Heart left ventricle (tissue), 16 donors: ENCODE measurements at regions not wholly inside any gene's neighbourhood (a gene's known extent, or its start where the extent isn't known, plus 50 kb on each side); places are given as distances from the start of the nearest gene placed in this dataset.

ENCODE experiments used
- ATAC-seq, 4 donors: fragments of 200-7000 bp; cut with Tn5 transposase; one replicate each; pipeline ENCODE4 v1.9.1; 2020 to 2022; ENCODE audit warnings: moderate library complexity in 4 of 4, mild to moderate bottlenecking in 3 of 4, moderate number of reproducible peaks in 1 of 4
- DNase-seq, 5 donors: peaks; one replicate each; pipeline ENCODE4 v3.0.0-alpha.2; 2020
- H3K27ac ChIP-seq, 12 donors: fragments of 200-600 bp; sonication (generic) in 4 of 12; one replicate each; pipeline versions ENCODE4 v1.5.0 to v1.8.0; 2016 to 2022; ENCODE audit warnings: mild to moderate bottlenecking in 2 of 12
- H3K27me3 ChIP-seq, 9 donors: fragments of 200-600 bp; sonication (generic) in 2 of 9; one replicate each; pipeline versions ENCODE4 v1.5.1 to v1.8.0; 2016 to 2022; ENCODE audit warnings: mild to moderate bottlenecking in 3 of 9
- H3K36me3 ChIP-seq, 9 donors: fragments of 200-600 bp; sonication (generic) in 2 of 9; one replicate each; pipeline versions ENCODE4 v1.5.0 to v1.8.0; 2018 to 2022; ENCODE audit warnings: mild to moderate bottlenecking in 2 of 9
- H3K4me1 ChIP-seq, 12 donors: fragments of 200-600 bp; sonication (generic) in 4 of 12; one replicate each; pipeline versions ENCODE4 v1.5.0 to v1.8.0; 2016 to 2022; ENCODE audit warnings: mild to moderate bottlenecking in 3 of 12
- H3K4me3 ChIP-seq, 12 donors: fragments of 200-600 bp; sonication (generic) in 4 of 12; one replicate each; pipeline versions ENCODE4 v1.5.0 to v1.8.0; 2017 to 2022; ENCODE audit warnings: mild to moderate bottlenecking in 9 of 12, moderate library complexity in 4 of 12
- H3K9me3 ChIP-seq, 12 donors: fragments of 200-600 bp; sonication (generic) in 4 of 12; one replicate each; pipeline versions ENCODE4 v1.5.0 to v1.8.0; 2016 to 2022; ENCODE audit warnings: mild to moderate bottlenecking in 1 of 12
- POLR2A ChIP-seq, 2 donors: fragments of 450-650 bp; IDR thresholded peaks; one replicate each; pipeline ENCODE4 v1.6.1; 2017; ENCODE audit warnings: antibody characterized with exemption in 2 of 2, mild to moderate bottlenecking in 2 of 2, moderate library complexity in 2 of 2
- WGBS, 4 donors: extraction: QIAGEN DNeasy Blood & Tissue Kit in 2 of 4; methylation state at CpG; one replicate each; pipeline versions ENCODE4 v1.1.5 to v1.1.7; 2013 to 2018; 5-methylcytosine and 5-hydroxymethylcytosine counted together
- intact Hi-C, 10 donors: fragments of 100-400 bp; cut with DNase I; formaldehyde crosslinking; loops; one replicate each; pipeline versions ENCODE4 v1.11.1 to v1.14.2; 2022
- TF ChIP-seq, protein P1 (sequence below), 12 donors: fragments of 200-600 bp; sonication (generic) in 4 of 12; IDR thresholded peaks; one replicate each; pipeline versions ENCODE4 v1.5.0 to v1.8.0; 2018 to 2022; ENCODE audit warnings: antibody characterized with exemption in 12 of 12, mild to moderate bottlenecking in 5 of 12
- donor health status: ischemic (EF 13 %, LVEDD 7.1; RV severe dilation, severe dysfunction).
- donor health status: healthy with polysubstance abuse.
- donor health status: DM: no; HTN: yes; CAD: no.
- donor health status: DM: no; HTN: no; CAD: no.
- donor health status: ischemic (EF 25% LVEDD 6.9; RV normal size, moderate dysfunction).
- donor health status: ischemic (EF 25% LVEDD 5.7; RV mildly dilated, moderate dysfunction).
- donor health status: healthy.
- donor health status: DM: yes; HTN: yes; CAD: no.
- donor health status: ischemic (EF 35%, LVEDD 5.7; RV mildly dilated, moderate dysfunction).
- donor health status: nonischemic (EF 11% LVEDD 7.7; RV severe dilation, severe dysfunction).
- donor health status: DM: yes; HTN: yes; CAD: no.
- donor health status: PGD.
- donor health status: ischemic (EF 29% LVEDD 5.4; RV normal size, mild dysfunction).
- donor health status: nonischemic (EF 23%, LVEDD 6.1; RV moderate dilation, normal function).

DNA sequence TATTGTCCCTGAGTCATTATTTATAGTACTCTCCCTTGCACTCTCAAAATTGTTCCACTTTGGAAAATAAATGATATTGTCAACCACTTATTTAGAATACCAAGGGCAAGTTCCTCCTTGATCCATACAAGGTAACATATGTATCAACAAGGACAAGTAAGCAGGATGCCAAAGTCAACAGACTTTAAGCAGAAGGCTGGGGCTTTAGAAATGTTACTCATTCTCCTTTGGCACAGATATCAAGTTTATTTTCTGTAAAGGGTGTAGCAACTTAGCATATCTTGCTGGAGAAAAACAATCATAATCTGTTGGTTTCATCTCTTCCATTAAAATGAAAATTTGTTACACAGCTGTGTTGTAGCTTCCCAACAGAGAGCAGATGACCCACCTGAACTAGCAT is 248.7 kb upstream of the SLC30A5 start:
- Histone ChIP-seq H3K27ac (no peak overlapping the region), H3K27me3 (no peaks in the 10 kb centered on the region), H3K36me3 (no peaks in the 10 kb centered on the region), H3K9me3 (no peaks in the 10 kb centered on the region), H3K4me1 (peaks cover 0 to 9% (median 0%) of the 10 kb centered on the region in 12 donors), H3K4me3 (no peak overlapping the region)
- intact Hi-C loops = no loop called here
- no peak for DNase-seq
- no peak for TF ChIP-seq POLR2A (IDR thresholded peaks at IDR 0.05)
- TF ChIP-seq, protein P1, sequence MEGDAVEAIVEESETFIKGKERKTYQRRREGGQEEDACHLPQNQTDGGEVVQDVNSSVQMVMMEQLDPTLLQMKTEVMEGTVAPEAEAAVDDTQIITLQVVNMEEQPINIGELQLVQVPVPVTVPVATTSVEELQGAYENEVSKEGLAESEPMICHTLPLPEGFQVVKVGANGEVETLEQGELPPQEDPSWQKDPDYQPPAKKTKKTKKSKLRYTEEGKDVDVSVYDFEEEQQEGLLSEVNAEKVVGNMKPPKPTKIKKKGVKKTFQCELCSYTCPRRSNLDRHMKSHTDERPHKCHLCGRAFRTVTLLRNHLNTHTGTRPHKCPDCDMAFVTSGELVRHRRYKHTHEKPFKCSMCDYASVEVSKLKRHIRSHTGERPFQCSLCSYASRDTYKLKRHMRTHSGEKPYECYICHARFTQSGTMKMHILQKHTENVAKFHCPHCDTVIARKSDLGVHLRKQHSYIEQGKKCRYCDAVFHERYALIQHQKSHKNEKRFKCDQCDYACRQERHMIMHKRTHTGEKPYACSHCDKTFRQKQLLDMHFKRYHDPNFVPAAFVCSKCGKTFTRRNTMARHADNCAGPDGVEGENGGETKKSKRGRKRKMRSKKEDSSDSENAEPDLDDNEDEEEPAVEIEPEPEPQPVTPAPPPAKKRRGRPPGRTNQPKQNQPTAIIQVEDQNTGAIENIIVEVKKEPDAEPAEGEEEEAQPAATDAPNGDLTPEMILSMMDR (IDR thresholded peaks at IDR 0.05) = no peak
- no peak for ATAC-seq

DNA sequence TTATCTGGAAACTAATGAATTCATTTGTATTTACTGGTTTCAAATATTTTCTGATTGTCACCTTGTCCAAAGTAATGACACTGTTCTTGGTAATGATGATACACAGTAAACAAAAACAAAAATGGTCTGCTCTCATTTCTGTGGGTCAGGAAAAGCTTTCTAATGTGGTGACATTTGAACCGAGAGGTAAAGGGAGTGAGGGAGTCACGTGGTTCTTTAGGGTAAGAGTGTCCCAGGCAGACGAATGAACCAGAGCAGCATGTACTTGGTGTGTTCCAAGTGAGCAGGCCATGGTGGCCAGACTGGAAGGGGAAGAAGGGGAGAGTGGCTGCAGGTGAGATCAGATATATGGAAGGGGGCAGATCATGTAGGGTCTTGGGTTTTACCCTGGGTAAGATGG is 247.0 kb upstream of the SLC30A5 start:
- intact Hi-C loops = no loop called here
- DNase-seq (no peak), ATAC-seq (no peak)
- H3K9me3 ChIP-seq = no peaks in the 10 kb centered on the region
- no peak overlapping the region for H3K4me3 ChIP-seq
- no peaks in the 10 kb centered on the region for H3K27me3 ChIP-seq
- peaks cover 0 to 9% (median 0%) of the 10 kb centered on the region in 12 donors for H3K4me1 ChIP-seq
- no peak overlapping the region for H3K27ac ChIP-seq
- no peak for TF ChIP-seq POLR2A (IDR thresholded peaks at IDR 0.05)
- TF ChIP-seq, protein P1 (IDR thresholded peaks at IDR 0.05) = no peak
- H3K36me3 ChIP-seq = no peaks in the 10 kb centered on the region
- WGBS, 4 donors = 87 to 93% (median 91%) methylated on average over 3 of the region's 3 CpGs

DNA sequence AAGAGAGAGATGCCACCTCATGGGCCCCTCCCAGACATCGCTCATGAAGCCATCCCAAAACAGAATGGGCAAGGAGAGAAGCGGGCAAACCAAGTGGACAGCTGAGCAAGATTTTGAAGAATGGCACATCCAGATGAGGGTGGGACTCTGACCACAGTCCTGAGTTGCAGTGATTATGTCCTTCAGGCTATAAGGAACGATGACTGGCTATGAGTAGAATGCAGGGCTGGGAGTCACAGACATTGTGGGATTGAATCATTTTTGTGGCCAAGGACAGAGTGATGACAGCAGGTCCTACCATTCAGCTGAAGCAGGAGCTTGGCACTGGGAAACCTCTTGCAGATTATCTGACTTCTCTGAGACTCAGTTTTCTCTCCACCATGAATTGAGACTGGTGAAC is 245.7 kb upstream of the SLC30A5 start:
- no peak for ATAC-seq
- 79 to 87% (median 86%) methylated on average over 3 of the region's 3 CpGs for WGBS, 4 donors
- peaks cover 0 to 3% (median 0%) of the 10 kb centered on the region in 12 donors for H3K9me3 ChIP-seq
- no peaks in the 10 kb centered on the region for H3K27me3 ChIP-seq
- DNase-seq = no peak
- intact Hi-C loops = no loop called here
- peaks cover 0 to 9% (median 0%) of the 10 kb centered on the region in 12 donors for H3K4me1 ChIP-seq
- no peaks in the 10 kb centered on the region for H3K36me3 ChIP-seq
- no peak overlapping the region for H3K27ac ChIP-seq
- H3K4me3 ChIP-seq = no peak overlapping the region
- TF ChIP-seq POLR2A (IDR thresholded peaks at IDR 0.05) = no peak
- TF ChIP-seq, protein P1 (IDR thresholded peaks at IDR 0.05) = no peak

DNA sequence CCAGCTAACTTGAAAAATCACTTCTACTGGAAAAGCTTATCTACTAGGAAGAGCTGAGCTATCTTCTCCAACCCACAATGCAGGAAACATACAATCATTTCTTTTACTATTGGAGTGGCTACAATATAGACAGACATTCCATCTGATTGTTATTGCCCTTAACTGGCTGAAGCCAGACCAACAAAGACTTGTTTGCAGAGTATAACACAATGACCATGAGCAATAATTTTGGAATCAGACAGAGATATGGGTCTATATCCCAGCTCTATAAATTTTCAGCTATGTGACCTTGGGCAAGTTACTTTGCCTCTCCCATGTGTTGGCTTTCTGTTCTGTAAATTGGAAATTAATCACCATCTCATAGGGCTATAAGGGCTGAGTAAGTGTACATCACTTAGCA is 244.7 kb upstream of the SLC30A5 start:
- Histone ChIP-seq H3K4me3 (no peak overlapping the region), H3K27ac (no peak overlapping the region), H3K4me1 (peaks cover 0 to 9% (median 0%) of the 10 kb centered on the region in 12 donors), H3K36me3 (no peaks in the 10 kb centered on the region), H3K9me3 (peaks cover 0 to 3% (median 0%) of the 10 kb centered on the region in 12 donors), H3K27me3 (no peaks in the 10 kb centered on the region)
- intact Hi-C loops = no loop called here
- ATAC-seq (no peak), DNase-seq (no peak)
- TF ChIP-seq POLR2A (IDR thresholded peaks at IDR 0.05) = no peak
- TF ChIP-seq, protein P1 (IDR thresholded peaks at IDR 0.05) = no peak
